K562 (cell line): ENCODE measurements at regions not wholly inside any gene's neighbourhood (a gene's known extent, or its start where the extent isn't known, plus 50 kb on each side); places are given as distances from the start of the nearest gene placed in this dataset.

Experiments used
- BRD9 ChIP-seq: fragments of 450-650 bp; IDR thresholded peaks from 2 replicates; pipeline ENCODE4 v1.6.1; 2018; ENCODE audit warnings: low read depth; ENCODE audit not compliant: partially characterized antibody
- MTF1 ChIP-seq: fragments of 250-450 bp; sonication (Bioruptor Pico); IDR thresholded peaks from 2 replicates; pipeline ENCODE4 v1.9.0; 2021; ENCODE audit warnings: moderate library complexity, mild to moderate bottlenecking, inconsistent platforms, borderline replicate concordance
- POLR2H ChIP-seq: IDR thresholded peaks from 2 replicates; pipeline ENCODE4 v1.6.1; 2016; ENCODE audit warnings: missing genetic modification characterization, low read depth, mild to moderate bottlenecking, control low read depth, missing compliant biosample characterization, moderate library complexity
- RAD21 ChIP-seq, 2 experiments: fragments of 250-450 bp in 1 of 2; fragments of 450-650 bp in 1 of 2; sonication (Bioruptor Pico) in 1 of 2; formaldehyde crosslinking in 1 of 2; IDR thresholded peaks in 1 of 2; conservative IDR thresholded peaks in 1 of 2; 2 replicates each; pipeline versions ENCODE4 v1.4.0 to v1.8.0; 2020 to 2022; ENCODE audit warnings: mild to moderate bottlenecking in 2 of 2, moderate library complexity in 1 of 2
- SLC30A9 ChIP-seq: fragments of 250-450 bp; sonication (Bioruptor Pico); IDR thresholded peaks from 2 replicates; pipeline ENCODE4 v1.8.0; 2022; ENCODE audit warnings: mild to moderate bottlenecking, moderate library complexity
- TSC22D4 ChIP-seq: fragments of 450-650 bp; IDR thresholded peaks from 2 replicates; pipeline ENCODE4 v1.6.1; 2016; ENCODE audit warnings: missing genetic modification characterization, missing biosample characterization, control low read depth
- ZNF407 ChIP-seq: fragments of 450-650 bp; IDR thresholded peaks from 2 replicates; pipeline ENCODE4 v1.6.1; 2016; ENCODE audit warnings: low read depth
- ZNF444 ChIP-seq: fragments of 250-450 bp; sonication (Bioruptor Pico); IDR thresholded peaks from 2 replicates; pipeline ENCODE4 v1.4.0; 2020; ENCODE audit warnings: mild to moderate bottlenecking, moderate library complexity

GRCh38 chr3:72205297-72205826 is 420.4 kb upstream of the PROK2 start (continued):
- TF ChIP-seq ZNF407, result no peak
- TF ChIP-seq POLR2H, result no peak
- no peak for TF ChIP-seq RAD21 (CRISPR knock-in tag; conservative IDR thresholded peaks at IDR 0.05 in 1 of 2, IDR thresholded peaks at IDR 0.05 in 1 of 2)
- no peak for TF ChIP-seq SLC30A9 (CRISPR knock-in tag)
- TF ChIP-seq BRD9, result no peak
- no peak for TF ChIP-seq TSC22D4 (tag)
- no peak for TF ChIP-seq MTF1
- no peak for TF ChIP-seq ZNF444 (CRISPR knock-in tag)
